H1 (cell line): ENCODE measurements at regions not wholly inside any gene's neighbourhood (a gene's known extent, or its start where the extent isn't known, plus 50 kb on each side); places are given as distances from the start of the nearest gene placed in this dataset.
"Not testable (repeated sequence)": the region's sequence is repeated elsewhere in the genome, so short reads cannot be mapped to it uniquely, and the experiment has no call there.

Experiments used
- CTCF ChIA-PET: fragments of 300-600 bp; sonication (Branson Sonifier 250); formaldehyde crosslinking; loops from one replicate; lab custom pipeline; 2021; ENCODE audit not compliant: partially characterized antibody; lab: Charles Lee
- POLR2A ChIA-PET: fragments of 300-600 bp; sonication (Branson Sonifier 250); formaldehyde crosslinking; loops from one replicate; lab custom pipeline; 2021; ENCODE audit warnings: inconsistent platforms; ENCODE audit not compliant: partially characterized antibody; lab: Charles Lee
- DNase-seq, 2 experiments: peaks; one replicate each; pipeline versions ENCODE4 v3.0.0 to v3.0.0-alpha.2; 2010 to 2022; ENCODE audit warnings: low spot score in 2 of 2, low read depth in 1 of 2, mixed read lengths in 1 of 2
- FAIRE-seq: peaks from 2 replicates; lab custom pipeline; 2011; peaks lifted over from hg19 to GRCh38; lab: Jason Lieb, UNC
- H2AFZ ChIP-seq: 2 replicates; pipeline ENCODE4 v1.8.1; 2012; ENCODE audit warnings: low read length, inconsistent platforms
- H2AK5ac ChIP-seq: 2 replicates; pipeline ENCODE4 v1.6.1; 2013; ENCODE audit warnings: low read depth, low read length
- H2BK120ac ChIP-seq: replicated peaks from 2 replicates; pipeline ENCODE3; 2013; ENCODE audit warnings: low read depth, low read length, inconsistent platforms
- H2BK12ac ChIP-seq: 2 replicates; pipeline ENCODE4 v1.6.1; 2013; ENCODE audit warnings: low read depth, low read length
- H2BK15ac ChIP-seq: 2 replicates; pipeline ENCODE4 v1.6.1; 2013; ENCODE audit warnings: low read length
- H2BK20ac ChIP-seq: 2 replicates; pipeline ENCODE4 v1.6.1; 2013; ENCODE audit warnings: low read length
- H2BK5ac ChIP-seq: 2 replicates; pipeline ENCODE4 v1.6.1; 2013; ENCODE audit warnings: low read depth, low read length
- H3K14ac ChIP-seq: 2 replicates; pipeline ENCODE4 v1.6.1; 2013; ENCODE audit warnings: inconsistent platforms; ENCODE audit not compliant: insufficient read length
- H3K18ac ChIP-seq: 2 replicates; pipeline ENCODE4 v1.6.1; 2013; ENCODE audit warnings: low read length; ENCODE audit errors: extremely low read depth
- H3K23ac ChIP-seq: 2 replicates; pipeline ENCODE4 v1.6.1; 2013; ENCODE audit warnings: inconsistent platforms; ENCODE audit not compliant: insufficient read length
- H3K23me2 ChIP-seq: 2 replicates; pipeline ENCODE4 v1.6.1; 2013; ENCODE audit warnings: low read depth, low read length
- H3K27ac ChIP-seq: 2 replicates; pipeline ENCODE4 v1.6.1; 2011; ENCODE audit warnings: low read depth, low read length, inconsistent platforms
- H3K27me3 ChIP-seq, 4 experiments: replicated peaks in 1 of 4; 1 replicate in 1 of 4; 2 replicates in 3 of 4; pipeline versions ENCODE4 v1.6.1 to v1.8.1; 2011 to 2013; ENCODE audit warnings: low read length in 3 of 4, mild to moderate bottlenecking in 3 of 4, inconsistent platforms in 2 of 4, mixed read lengths in 2 of 4, moderate library complexity in 1 of 4; ENCODE audit not compliant: control insufficient read depth in 3 of 4, insufficient read depth in 3 of 4; ENCODE audit errors: extremely low read depth in 1 of 4
- H3K36me3 ChIP-seq, 4 experiments: 2 replicates each; pipeline versions ENCODE4 v1.6.1 to v1.8.1; 2011 to 2013; ENCODE audit warnings: mild to moderate bottlenecking in 4 of 4, low read length in 3 of 4, moderate library complexity in 2 of 4, control low read depth in 1 of 4, inconsistent platforms in 1 of 4; ENCODE audit not compliant: insufficient read depth in 4 of 4, control insufficient read depth in 2 of 4
- H3K4ac ChIP-seq: replicated peaks from 2 replicates; pipeline ENCODE3; 2013; ENCODE audit warnings: low read length, low read depth, mixed read lengths, inconsistent platforms; ENCODE audit not compliant: insufficient read length
- H3K4me1 ChIP-seq, 4 experiments: replicated peaks in 1 of 4; 1 replicate in 1 of 4; 2 replicates in 3 of 4; pipeline versions ENCODE4 v1.6.1 to v1.8.1; 2011 to 2013; ENCODE audit warnings: low read length in 3 of 4, inconsistent platforms in 2 of 4, mixed read lengths in 1 of 4; ENCODE audit not compliant: insufficient read depth in 4 of 4, control insufficient read depth in 3 of 4
- H3K4me2 ChIP-seq, 2 experiments: 2 replicates each; pipeline versions ENCODE4 v1.6.1 to v1.8.1; 2011 to 2013; ENCODE audit warnings: low read depth in 2 of 2, low read length in 2 of 2, control low read depth in 1 of 2, inconsistent platforms in 1 of 2, mild to moderate bottlenecking in 1 of 2; ENCODE audit not compliant: insufficient read depth in 1 of 2
- H3K4me3 ChIP-seq, 4 experiments: fragments of 200-600, 300-600 bp in 1 of 4; sonication (generic), shearing (Covaris generic), sonication (Bioruptor Twin) in 1 of 4; 2 replicates each; pipeline versions ENCODE4 v1.5.1 to v1.8.1; 2011 to 2016; ENCODE audit warnings: low read length in 4 of 4, low read depth in 3 of 4, control low read depth in 2 of 4, inconsistent platforms in 2 of 4, mild to moderate bottlenecking in 2 of 4, mixed read lengths in 1 of 4, moderate library complexity in 1 of 4; ENCODE audit not compliant: insufficient read depth in 2 of 4; ENCODE audit errors: extremely low read depth in 1 of 4
- H3K56ac ChIP-seq: replicated peaks from 2 replicates; pipeline ENCODE3; 2013; ENCODE audit warnings: low read depth, mild to moderate bottlenecking, mixed read lengths, low read length, inconsistent platforms; ENCODE audit not compliant: insufficient read length
- H3K79me1 ChIP-seq: 2 replicates; pipeline ENCODE4 v1.6.1; 2013; ENCODE audit warnings: low read depth, low read length, control low read depth
- H3K79me2 ChIP-seq, 2 experiments: 2 replicates each; pipeline versions ENCODE4 v1.6.1 to v1.8.1; 2012 to 2013; ENCODE audit warnings: low read length in 2 of 2, mild to moderate bottlenecking in 2 of 2, inconsistent platforms in 1 of 2; ENCODE audit not compliant: insufficient read depth in 2 of 2, control insufficient read depth in 1 of 2
- H3K9ac ChIP-seq, 4 experiments: replicated peaks in 1 of 4; 1 replicate in 1 of 4; 2 replicates in 3 of 4; pipeline versions ENCODE4 v1.6.1 to v1.8.1; 2011 to 2013; ENCODE audit warnings: low read depth in 3 of 4, low read length in 3 of 4, control low read depth in 2 of 4, mild to moderate bottlenecking in 2 of 4, moderate library complexity in 2 of 4, inconsistent platforms in 1 of 4; ENCODE audit errors: extremely low read depth in 1 of 4
- H3K9me3 ChIP-seq, 2 experiments: 2 replicates each; pipeline versions ENCODE4 v1.6.1 to v1.8.1; 2012 to 2013; ENCODE audit warnings: mild to moderate bottlenecking in 2 of 2, moderate library complexity in 2 of 2, control low read depth in 1 of 2, inconsistent platforms in 1 of 2, low read depth in 1 of 2, low read length in 1 of 2, mixed read lengths in 1 of 2; ENCODE audit not compliant: insufficient read depth in 2 of 2
- H4K20me1 ChIP-seq, 2 experiments: replicated peaks in 1 of 2; 2 replicates each; pipeline versions ENCODE3 to v1.8.1; 2011 to 2013; ENCODE audit warnings: inconsistent platforms in 2 of 2, low read length in 2 of 2, mild to moderate bottlenecking in 1 of 2; ENCODE audit not compliant: insufficient read depth in 2 of 2, control insufficient read depth in 1 of 2
- H4K5ac ChIP-seq: 2 replicates; pipeline ENCODE4 v1.6.1; 2013; ENCODE audit warnings: low read length, low read depth, mixed read lengths, inconsistent platforms; ENCODE audit not compliant: insufficient read length
- H4K8ac ChIP-seq: 2 replicates; pipeline ENCODE4 v1.8.0; 2013; ENCODE audit warnings: mild to moderate bottlenecking, moderate library complexity, low read length, inconsistent platforms; ENCODE audit not compliant: insufficient read depth; ENCODE audit errors: extremely low read depth
- H4K91ac ChIP-seq: replicated peaks from 2 replicates; pipeline ENCODE3; 2013; ENCODE audit warnings: low read length, mixed read lengths, inconsistent platforms; ENCODE audit not compliant: insufficient read length
- CBX5 ChIP-seq: fragments of 300-800, 300-1000 bp; sonication (generic); IDR thresholded peaks from 2 replicates; pipeline ENCODE4 v1.7.1; 2016; ENCODE audit warnings: antibody characterized with exemption, low read length, low read depth
- CHD1 ChIP-seq: IDR thresholded peaks from 2 replicates; pipeline ENCODE4 v1.6.1; 2012; ENCODE audit warnings: low read depth, low read length, improper control_type of control experiment
- CTCF ChIP-seq, 3 experiments: IDR thresholded peaks; 1 replicate in 2 of 3; 2 replicates in 1 of 3; pipeline versions ENCODE4 v1.5.1 to v1.6.1; 2011; ENCODE audit warnings: low read length in 3 of 3, mild to moderate bottlenecking in 3 of 3, inconsistent platforms in 2 of 3, low read depth in 1 of 3, moderate library complexity in 1 of 3; ENCODE audit not compliant: insufficient read depth in 1 of 3; ENCODE audit errors: control extremely low read depth in 1 of 3
- WGBS, 2 experiments: shearing (Covaris generic) in 1 of 2; methylation state at CpG; one replicate each; pipeline versions ENCODE4 v1.1.6 to v1.1.7; 2013 to 2015; ENCODE audit warnings: low lambda C conversion rate in 2 of 2, mixed read lengths in 2 of 2, inconsistent platforms in 1 of 2, low coverage in 1 of 2, missing lambda C conversion rate in 1 of 2; ENCODE audit not compliant: insufficient replicate concordance in 2 of 2, insufficient coverage in 1 of 2, insufficient read length in 1 of 2; ENCODE audit errors: extremely low coverage in 1 of 2, missing lambda C conversion rate in 1 of 2; 5-methylcytosine and 5-hydroxymethylcytosine counted together

DNA sequence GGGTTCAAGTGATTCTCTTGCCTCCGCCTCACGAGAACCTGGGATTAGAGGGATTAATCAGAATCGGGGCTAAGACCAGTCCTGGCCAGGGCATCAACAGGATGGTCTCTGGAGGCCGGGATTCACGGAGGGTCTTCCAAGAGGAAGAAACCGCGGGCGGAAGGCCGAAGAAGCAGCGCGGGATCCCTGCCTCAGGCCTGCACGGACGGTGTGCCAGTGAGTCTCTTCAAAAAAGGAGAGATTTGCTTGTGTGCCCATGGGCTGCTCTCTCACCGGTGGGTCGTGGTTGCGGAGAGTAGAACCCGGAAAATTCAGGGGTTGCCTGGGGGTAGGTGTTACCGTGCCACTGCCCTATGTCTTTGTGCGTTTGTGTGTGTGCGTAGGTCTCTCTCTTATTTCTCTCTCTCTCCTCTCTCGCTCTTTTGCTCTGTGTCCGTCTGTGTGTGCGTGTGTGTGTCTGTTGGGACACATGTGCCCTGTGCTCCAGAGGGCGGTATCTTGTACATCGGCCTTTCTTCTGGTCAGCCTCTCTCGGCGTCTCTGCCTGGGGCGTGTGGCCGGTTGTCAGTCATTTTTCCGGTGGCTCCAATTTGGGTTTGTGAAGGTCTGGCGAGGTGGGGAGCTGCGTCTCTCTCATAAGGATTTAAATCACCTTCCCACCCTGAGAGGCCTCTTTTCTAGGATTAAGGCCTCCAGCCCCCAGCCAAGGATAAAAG lies 613.2 kb downstream of the KCNJ18 start (continued):
- no peak for TF ChIP-seq CTCF (IDR thresholded peaks at IDR 0.05; ENCODE audit: control extremely low read depth in 1 of 3, insufficient read depth in 1 of 3, low read depth in 1 of 3, low read length in 3 of 3)
- no peak for TF ChIP-seq CHD1
- no peak for TF ChIP-seq CBX5

DNA sequence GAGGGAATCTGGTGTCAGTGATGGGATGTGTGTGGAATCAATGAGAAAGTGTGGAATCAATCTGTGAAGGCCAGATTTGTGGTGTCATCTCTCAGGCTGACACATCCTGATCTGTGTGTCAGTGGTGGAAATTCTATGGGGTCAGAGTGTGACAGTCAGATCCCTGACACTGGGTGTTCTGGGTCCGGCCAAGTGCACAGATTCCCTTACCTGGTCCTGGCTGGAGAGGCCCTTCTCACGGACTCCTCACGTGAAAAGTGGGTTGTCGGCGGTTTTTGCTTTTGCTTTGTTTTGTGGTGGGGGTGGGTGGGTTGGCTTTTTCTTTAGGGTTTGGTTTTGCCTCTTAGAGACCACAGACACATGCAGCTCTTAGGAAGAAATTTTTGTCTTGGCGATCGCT lies 618.0 kb downstream of the KCNJ18 start:
- H3K27me3 ChIP-seq, H2AK5ac ChIP-seq, H2BK20ac ChIP-seq, H3K23me2 ChIP-seq, H3K9ac ChIP-seq, CTCF ChIA-PET, H3K36me3 ChIP-seq, H2BK5ac ChIP-seq, H2BK12ac ChIP-seq, H3K4me3 ChIP-seq, H4K91ac ChIP-seq, H3K79me2 ChIP-seq, H2BK120ac ChIP-seq, H3K56ac ChIP-seq, H4K8ac ChIP-seq, H2BK15ac ChIP-seq, H3K23ac ChIP-seq, H3K27ac ChIP-seq, H3K4me1 ChIP-seq, H3K14ac ChIP-seq, POLR2A ChIA-PET, H4K5ac ChIP-seq, FAIRE-seq, DNase-seq, H3K18ac ChIP-seq, H2AFZ ChIP-seq, H3K4me2 ChIP-seq, H3K79me1 ChIP-seq, H3K4ac ChIP-seq, H4K20me1 ChIP-seq: not testable (repeated sequence)
- peaks cover 41 to 70% of the 10 kb centered on the region in 2 experiments; a peak in 3 of 4 replicates for H3K9me3 ChIP-seq
- 81% methylated on average over 6 of the region's 7 CpGs; no CpG with 5 or more reads in 1 of the 2 experiments for WGBS, 2 experiments
